HFF-Myc (cell line): ENCODE measurements at regions not wholly inside any gene's neighbourhood (a gene's known extent, or its start where the extent isn't known, plus 50 kb on each side); places are given as distances from the start of the nearest gene placed in this dataset.

Source experiments
- DNase-seq: peaks from one replicate; pipeline ENCODE4 v3.0.0-alpha.2; 2011; ENCODE audit warnings: low read depth; ENCODE audit errors: extremely low read depth
- H3K4me3 ChIP-seq: replicated peaks from 2 replicates; pipeline ENCODE4 v1.5.1; 2011; ENCODE audit warnings: low read depth, mild to moderate bottlenecking, control low read depth, low read length
- TF ChIP-seq, protein P1 (sequence below): IDR thresholded peaks from 2 replicates; pipeline ENCODE4 v1.5.1; 2012; ENCODE audit warnings: mild to moderate bottlenecking, low read depth, low read length, control low read depth; ENCODE audit errors: missing control alignments

DNA sequence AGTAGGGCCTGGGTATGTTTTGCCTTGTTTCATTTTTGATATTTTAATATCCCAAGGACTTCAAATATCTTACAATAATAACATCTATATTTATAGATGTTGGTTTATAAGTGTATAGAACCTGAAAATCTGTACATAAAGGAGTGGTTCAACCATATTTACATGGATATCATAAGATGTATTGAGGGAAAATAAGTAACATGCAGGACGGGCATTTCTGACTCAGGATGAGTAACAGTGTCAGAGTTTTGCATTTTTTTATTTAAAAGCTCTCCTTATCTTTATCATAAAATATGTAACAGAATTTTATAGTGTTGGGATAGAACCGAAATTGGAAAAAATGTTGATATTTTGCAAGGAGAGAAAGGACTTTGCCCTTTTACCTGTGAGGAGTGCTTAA lies 1438.7 kb downstream of the REEP3 start:
- TF ChIP-seq, protein P1, sequence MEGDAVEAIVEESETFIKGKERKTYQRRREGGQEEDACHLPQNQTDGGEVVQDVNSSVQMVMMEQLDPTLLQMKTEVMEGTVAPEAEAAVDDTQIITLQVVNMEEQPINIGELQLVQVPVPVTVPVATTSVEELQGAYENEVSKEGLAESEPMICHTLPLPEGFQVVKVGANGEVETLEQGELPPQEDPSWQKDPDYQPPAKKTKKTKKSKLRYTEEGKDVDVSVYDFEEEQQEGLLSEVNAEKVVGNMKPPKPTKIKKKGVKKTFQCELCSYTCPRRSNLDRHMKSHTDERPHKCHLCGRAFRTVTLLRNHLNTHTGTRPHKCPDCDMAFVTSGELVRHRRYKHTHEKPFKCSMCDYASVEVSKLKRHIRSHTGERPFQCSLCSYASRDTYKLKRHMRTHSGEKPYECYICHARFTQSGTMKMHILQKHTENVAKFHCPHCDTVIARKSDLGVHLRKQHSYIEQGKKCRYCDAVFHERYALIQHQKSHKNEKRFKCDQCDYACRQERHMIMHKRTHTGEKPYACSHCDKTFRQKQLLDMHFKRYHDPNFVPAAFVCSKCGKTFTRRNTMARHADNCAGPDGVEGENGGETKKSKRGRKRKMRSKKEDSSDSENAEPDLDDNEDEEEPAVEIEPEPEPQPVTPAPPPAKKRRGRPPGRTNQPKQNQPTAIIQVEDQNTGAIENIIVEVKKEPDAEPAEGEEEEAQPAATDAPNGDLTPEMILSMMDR, result no peak
- no peak overlapping the region for H3K4me3 ChIP-seq
- DNase-seq, result no peak

DNA sequence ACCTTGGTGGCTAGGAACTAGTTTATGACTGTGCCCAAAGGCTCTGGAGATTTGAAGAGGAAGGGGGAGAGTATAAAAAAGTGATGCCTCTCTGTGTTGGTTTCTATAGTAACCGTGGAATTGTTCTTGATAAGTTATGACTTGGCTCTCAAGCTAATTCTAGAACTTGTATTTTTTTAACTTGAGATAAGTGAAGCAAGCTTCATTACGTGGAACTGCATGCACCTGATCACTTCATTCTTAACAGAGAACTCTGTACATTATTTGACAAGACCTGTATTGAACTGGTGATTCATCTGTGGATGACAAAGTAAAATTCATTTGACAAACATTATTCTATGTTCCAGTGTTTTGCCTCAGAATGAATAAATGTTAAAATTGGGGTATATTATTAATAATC lies 1452.2 kb downstream of the REEP3 start:
- no peak for DNase-seq

DNA sequence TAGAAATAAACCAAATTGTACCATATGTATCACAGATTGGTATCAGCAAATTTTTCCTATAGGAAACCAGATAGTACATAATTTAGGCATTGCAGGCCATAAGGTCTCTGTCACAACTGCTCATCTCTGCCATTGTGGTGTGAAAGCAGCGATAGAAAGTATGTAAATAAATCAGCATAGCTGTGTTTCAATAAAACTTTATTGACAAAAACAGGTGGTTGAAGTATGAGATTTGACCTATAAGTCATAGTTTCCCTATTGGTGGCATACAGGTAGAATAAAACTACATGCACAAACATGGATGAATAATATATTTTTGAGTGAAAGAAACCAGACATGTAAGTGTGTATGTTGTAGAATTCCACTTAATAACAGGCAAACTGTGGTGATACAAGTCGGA lies 1454.9 kb downstream of the REEP3 start:
- H3K4me3 ChIP-seq, result no peak overlapping the region
- no peak for DNase-seq
- TF ChIP-seq, protein P1, result no peak

More for the DNA sequence above, 1452.2 kb downstream of the REEP3 start:
- TF ChIP-seq, protein P1, result no peak
- H3K4me3 ChIP-seq, result no peak overlapping the region

DNA sequence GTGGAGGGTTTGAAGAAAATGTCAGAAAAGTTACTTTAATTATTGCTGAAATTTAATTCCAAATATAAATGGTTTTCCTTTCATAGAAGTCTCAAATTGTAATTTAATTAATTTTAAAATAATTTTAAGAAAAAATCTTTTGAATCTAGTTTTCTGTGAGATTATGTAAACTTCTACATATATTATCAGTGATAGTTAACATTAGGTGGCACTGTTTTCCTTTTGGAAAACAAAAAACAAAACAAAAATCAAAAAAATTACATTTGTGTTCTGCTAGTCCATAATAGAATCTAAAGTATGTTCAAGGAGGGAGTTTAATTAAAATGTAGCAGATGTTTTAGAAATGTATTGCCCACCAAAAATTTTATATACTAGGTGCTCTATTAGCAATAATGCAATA lies 1456.7 kb downstream of the REEP3 start:
- TF ChIP-seq, protein P1, result no peak
- no peak for DNase-seq
- H3K4me3 ChIP-seq, result no peak overlapping the region

DNA sequence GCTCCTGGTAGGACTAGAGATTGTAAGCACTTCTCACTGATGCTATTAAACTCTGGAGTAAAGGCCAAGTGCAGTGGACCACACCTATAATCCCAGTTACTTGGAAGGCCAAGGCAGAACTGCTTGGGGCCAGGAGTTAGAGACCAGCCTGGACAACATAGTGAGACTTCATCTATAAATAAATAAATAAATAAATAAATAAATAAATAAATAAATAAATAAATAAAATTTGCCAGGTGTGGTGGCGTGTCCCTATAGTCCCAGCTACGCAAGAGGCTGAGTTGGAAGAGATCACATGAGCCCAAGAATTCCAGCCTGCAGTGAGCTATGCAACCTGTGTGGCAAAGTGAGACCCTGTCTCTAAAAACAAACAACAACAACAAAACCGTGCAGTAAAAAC lies 1475.7 kb downstream of the REEP3 start:
- no peak for DNase-seq
- no peak overlapping the region for H3K4me3 ChIP-seq
- TF ChIP-seq, protein P1, result no peak

DNA sequence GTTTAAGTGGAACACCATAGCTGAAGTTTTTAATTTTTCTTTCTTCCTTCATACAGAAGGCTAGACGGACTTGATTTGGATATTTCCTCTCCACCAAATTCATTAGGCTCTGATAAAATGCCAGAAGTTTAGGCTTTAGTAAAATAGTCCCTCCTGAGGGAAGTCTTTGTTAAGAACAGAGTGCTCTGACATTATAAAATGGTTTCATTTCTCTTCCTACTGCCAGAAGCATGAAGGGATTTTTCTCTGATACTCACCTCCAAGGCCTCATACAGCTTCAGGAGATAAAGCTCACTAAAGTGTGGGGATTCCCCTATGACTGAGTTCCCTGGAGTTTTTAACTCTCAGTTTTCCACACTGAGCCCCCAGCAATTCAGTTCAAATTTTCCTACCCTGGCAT lies 1489.6 kb downstream of the REEP3 start:
- DNase-seq, result no peak
- TF ChIP-seq, protein P1, result no peak
- H3K4me3 ChIP-seq, result no peak overlapping the region

DNA sequence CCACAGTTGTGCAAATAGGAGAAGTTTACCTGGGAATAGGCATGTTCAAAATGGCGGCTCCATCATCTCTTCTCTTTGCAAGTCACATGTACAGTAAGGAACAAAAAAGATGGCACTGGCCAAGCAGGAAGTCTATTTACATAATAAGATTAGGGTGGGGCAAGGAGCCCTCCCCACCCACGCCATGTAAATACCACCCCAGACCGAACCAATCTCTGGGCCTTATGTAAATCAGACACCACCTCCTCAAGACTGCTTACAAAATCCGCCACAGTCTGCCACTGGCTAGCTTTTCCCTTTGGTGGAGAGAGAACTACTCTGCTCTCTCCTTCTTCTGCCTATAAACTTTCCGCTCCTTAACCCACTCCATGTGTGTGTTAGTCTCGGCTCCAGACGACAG lies 1496.3 kb downstream of the REEP3 start:
- DNase-seq, result no peak
- TF ChIP-seq, protein P1, result no peak
- H3K4me3 ChIP-seq, result no peak overlapping the region
